ENCODE measurements at regions not wholly inside any gene's neighbourhood (a gene's known extent, or its start where the extent isn't known, plus 50 kb on each side); places are given as distances from the start of the nearest gene placed in this dataset.

DNA sequence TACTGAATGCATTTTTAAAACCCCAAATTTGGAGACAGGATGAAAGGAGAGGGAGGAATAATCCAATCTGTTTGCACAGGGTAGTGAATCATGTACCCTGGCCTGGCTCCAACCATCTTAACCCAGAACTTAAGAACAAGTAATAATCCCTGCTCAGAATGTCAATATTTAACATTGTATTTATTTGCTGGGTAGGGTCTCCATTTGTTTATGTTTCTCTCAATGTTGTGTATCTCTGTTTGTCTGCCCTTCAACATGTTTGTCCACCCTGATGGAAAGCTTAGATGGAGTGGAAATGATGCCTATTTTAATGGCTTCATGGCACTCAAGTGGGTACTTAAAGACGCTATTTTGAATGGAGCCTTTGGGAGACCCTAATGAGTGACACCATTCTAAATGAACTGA is 54.4 kb upstream of the CDC42BPA start:
- TF ChIP-seq, protein P1, sequence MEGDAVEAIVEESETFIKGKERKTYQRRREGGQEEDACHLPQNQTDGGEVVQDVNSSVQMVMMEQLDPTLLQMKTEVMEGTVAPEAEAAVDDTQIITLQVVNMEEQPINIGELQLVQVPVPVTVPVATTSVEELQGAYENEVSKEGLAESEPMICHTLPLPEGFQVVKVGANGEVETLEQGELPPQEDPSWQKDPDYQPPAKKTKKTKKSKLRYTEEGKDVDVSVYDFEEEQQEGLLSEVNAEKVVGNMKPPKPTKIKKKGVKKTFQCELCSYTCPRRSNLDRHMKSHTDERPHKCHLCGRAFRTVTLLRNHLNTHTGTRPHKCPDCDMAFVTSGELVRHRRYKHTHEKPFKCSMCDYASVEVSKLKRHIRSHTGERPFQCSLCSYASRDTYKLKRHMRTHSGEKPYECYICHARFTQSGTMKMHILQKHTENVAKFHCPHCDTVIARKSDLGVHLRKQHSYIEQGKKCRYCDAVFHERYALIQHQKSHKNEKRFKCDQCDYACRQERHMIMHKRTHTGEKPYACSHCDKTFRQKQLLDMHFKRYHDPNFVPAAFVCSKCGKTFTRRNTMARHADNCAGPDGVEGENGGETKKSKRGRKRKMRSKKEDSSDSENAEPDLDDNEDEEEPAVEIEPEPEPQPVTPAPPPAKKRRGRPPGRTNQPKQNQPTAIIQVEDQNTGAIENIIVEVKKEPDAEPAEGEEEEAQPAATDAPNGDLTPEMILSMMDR (IDR thresholded peaks at IDR 0.05), result no peak
- TF ChIP-seq EZH2 (IDR thresholded peaks at IDR 0.05) (no peak), EZH2phosphoT487 (IDR thresholded peaks at IDR 0.05) (no peak)

Data from neural progenitor cell (in vitro differentiated cells).